HG03575 (cell line): ENCODE measurements at regions not wholly inside any gene's neighbourhood (a gene's known extent, or its start where the extent isn't known, plus 50 kb on each side); places are given as distances from the start of the nearest gene placed in this dataset.

Source experiments
- ATAC-seq: cut with Tn5 transposase; IDR thresholded peaks from one replicate; pipeline ENCODE4 v1.9.1; 2021; ENCODE audit not compliant: unreplicated experiment, insufficient number of reproducible peaks, low FRiP score; ENCODE audit errors: extremely low read depth

DNA sequence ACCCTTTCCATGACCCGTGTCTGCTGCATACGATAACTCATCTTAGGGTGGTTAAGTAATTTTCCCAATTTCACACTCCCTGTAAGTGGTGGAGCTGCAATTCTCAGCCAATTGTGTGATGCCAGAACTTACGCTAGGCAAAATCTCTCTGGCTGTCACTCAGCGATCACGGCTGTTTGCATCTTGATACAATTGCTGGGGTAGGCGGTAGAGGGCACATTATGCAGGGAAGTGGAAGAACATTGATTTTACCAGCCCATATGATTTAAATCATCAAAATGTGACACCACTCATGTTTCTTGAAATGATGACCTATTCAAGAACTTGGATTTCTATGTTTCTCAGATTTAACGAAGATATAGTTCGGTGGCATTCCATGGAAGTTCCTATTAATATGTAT, 108.7 kb upstream of the ADARB2 start:
- no peak for ATAC-seq

DNA sequence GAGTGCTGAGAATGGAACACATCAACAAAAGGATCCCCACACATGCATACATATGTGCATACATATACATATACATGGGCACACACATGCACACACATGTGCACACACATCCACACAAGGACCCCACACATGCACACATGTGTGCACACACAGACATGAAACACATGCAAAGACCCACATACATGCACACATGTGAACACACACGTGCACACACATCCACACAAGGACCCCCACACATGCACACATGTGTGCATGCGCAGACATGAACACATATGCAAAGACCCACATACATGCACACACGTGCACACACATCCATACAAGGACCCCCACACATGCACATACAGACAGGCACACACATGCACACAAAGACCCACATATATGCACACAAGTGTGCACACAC, 104.4 kb upstream of the ADARB2 start:
- ATAC-seq = no peak

- no peak for ATAC-seq
Observed at GRCh38 chr10:1829712-1830111, 92.4 kb upstream of the ADARB2 start.

DNA sequence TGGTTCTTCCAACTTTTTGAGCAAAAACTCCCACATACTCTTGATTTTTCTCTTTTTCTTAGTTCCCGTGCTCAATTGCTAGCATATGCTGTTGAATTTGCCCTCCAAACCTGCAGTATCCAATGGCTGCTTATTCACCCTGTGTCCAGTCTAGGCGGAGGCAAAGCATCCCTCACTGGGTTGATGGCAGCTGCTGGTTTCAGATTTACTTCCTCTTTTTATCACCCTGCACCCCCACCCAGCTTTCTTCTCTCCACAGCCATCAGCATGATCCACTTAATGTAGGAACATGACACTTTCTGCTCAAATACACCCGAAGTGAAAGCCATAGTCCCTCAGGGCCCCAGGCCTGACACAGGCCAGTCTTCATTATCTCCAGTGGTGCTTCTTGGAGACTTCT, 87.6 kb upstream of the ADARB2 start:
- no peak for ATAC-seq

GRCh38 chr10:1814556-1814955, 77.2 kb upstream of the ADARB2 start:
- no peak for ATAC-seq

- ATAC-seq = no peak
Observed at GRCh38 chr10:1809139-1809741, 71.9 kb upstream of the ADARB2 start.

- no peak for ATAC-seq
Observed at GRCh38 chr10:1807924-1808323, 70.6 kb upstream of the ADARB2 start.

- ATAC-seq = no peak
Observed at GRCh38 chr10:1807196-1807595, 69.9 kb upstream of the ADARB2 start.

- no peak for ATAC-seq
Observed at GRCh38 chr10:1802413-1802812, 65.1 kb upstream of the ADARB2 start.

DNA sequence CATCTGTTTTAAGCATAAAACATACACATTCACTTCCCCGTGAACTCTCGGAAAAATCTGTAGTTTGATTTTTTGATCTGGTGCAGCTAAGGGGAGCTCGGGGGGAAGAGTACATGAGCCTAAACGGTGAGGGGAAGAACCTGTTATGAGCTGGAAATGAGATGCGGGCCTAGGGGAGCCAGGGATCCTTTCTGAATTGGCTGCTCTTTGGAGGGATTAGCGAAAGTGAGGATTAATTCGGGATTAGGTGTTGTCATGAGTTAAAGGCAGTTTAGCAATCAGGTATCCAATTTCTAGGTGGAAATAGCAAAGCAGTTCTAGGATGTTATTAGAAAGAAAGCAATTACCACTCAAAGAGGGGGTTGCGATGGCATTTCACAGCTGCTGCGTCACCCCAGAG, 51.1 kb upstream of the ADARB2 start:
- no peak for ATAC-seq
